Prostate gland (tissue), 2 donors: ENCODE measurements at regions not wholly inside any gene's neighbourhood (a gene's known extent, or its start where the extent isn't known, plus 50 kb on each side); places are given as distances from the start of the nearest gene placed in this dataset.

Experiments used
- DNase-seq: peaks from one replicate; pipeline ENCODE4 v3.0.0-alpha.2; 2019; ENCODE audit warnings: low spot score
- H3K27ac ChIP-seq, 2 donors: fragments of 200-600 bp; sonication (generic); 2 replicates each; pipeline ENCODE4 v1.5.1; 2017 to 2019
- H3K27me3 ChIP-seq: fragments of 200-600 bp; sonication (generic); replicated peaks from 2 replicates; pipeline ENCODE4 v1.5.1; 2019; ENCODE audit not compliant: insufficient read depth
- H3K36me3 ChIP-seq, 2 donors: fragments of 200-600 bp; sonication (generic); 1 replicate in 1 of 2; 2 replicates in 1 of 2; pipeline versions ENCODE4 v1.5.1 to v1.8.1; 2017 to 2019
- H3K4me1 ChIP-seq: fragments of 200-600 bp; sonication (generic); replicated peaks from 2 replicates; pipeline ENCODE4 v1.5.1; 2019
- H3K4me3 ChIP-seq, 2 donors: fragments of 200-600 bp; sonication (generic); 2 replicates each; pipeline ENCODE4 v1.5.1; 2017 to 2019
- H3K9me3 ChIP-seq: fragments of 200-600 bp; sonication (generic); 2 replicates; pipeline ENCODE4 v1.5.1; 2017
- CTCF ChIP-seq, 4 experiments: fragments of 200-600 bp in 2 of 4; fragments of 450-650 bp in 2 of 4; sonication (generic) in 2 of 4; IDR thresholded peaks; 1 replicate in 3 of 4; 2 replicates in 1 of 4; pipeline ENCODE4 v1.5.1; 2016 to 2019; ENCODE audit warnings: antibody characterized with exemption in 4 of 4, mild to moderate bottlenecking in 2 of 4, moderate library complexity in 2 of 4
- POLR2A ChIP-seq: fragments of 450-650 bp; IDR thresholded peaks from one replicate; pipeline ENCODE4 v1.6.1; 2016; ENCODE audit warnings: antibody characterized with exemption, mild to moderate bottlenecking
- POLR2AphosphoS5 ChIP-seq: sonication (generic); formaldehyde crosslinking; IDR thresholded peaks from one replicate; pipeline ENCODE4 v1.6.1; 2017; ENCODE audit warnings: antibody characterized with exemption
- WGBS: methylation state at CpG from one replicate; pipeline ENCODE4 v1.1.5; 2018; 5-methylcytosine and 5-hydroxymethylcytosine counted together
- intact Hi-C: fragments of 100-400 bp; cut with DNase I; formaldehyde crosslinking; loops from one replicate; pipeline ENCODE4 v1.14.2; 2022

GRCh38 chr22:48100685-48101417 lies 1338.4 kb downstream of the TBC1D22A start:
- Histone ChIP-seq H3K4me1 (no peaks in the 10 kb centered on the region), H3K9me3 (no peaks in the 10 kb centered on the region), H3K4me3 (no peak overlapping the region), H3K36me3 (no peaks in the 10 kb centered on the region), H3K27me3 (peaks cover 9% of the 10 kb centered on the region), H3K27ac (no peak overlapping the region)
- intact Hi-C loops: no loop called here
- TF ChIP-seq POLR2AphosphoS5 (no peak), CTCF (IDR thresholded peaks at IDR 0.05) (no peak), POLR2A (no peak)
- no peak for DNase-seq
- 72% methylated on average over 14 of the region's 14 CpGs for WGBS

GRCh38 chr22:48099671-48100070 lies 1337.2 kb downstream of the TBC1D22A start:
- intact Hi-C loops: no loop called here
- Histone ChIP-seq H3K36me3 (no peaks in the 10 kb centered on the region), H3K27ac (no peak overlapping the region), H3K27me3 (peaks cover 9% of the 10 kb centered on the region), H3K4me3 (no peak overlapping the region), H3K4me1 (no peaks in the 10 kb centered on the region), H3K9me3 (no peaks in the 10 kb centered on the region)
- TF ChIP-seq POLR2A: no peak
- TF ChIP-seq CTCF (IDR thresholded peaks at IDR 0.05): no peak
- no peak for TF ChIP-seq POLR2AphosphoS5
- DNase-seq: no peak
- WGBS: 70% methylated on average over 9 of the region's 9 CpGs

- Histone ChIP-seq H3K4me3 (no peak overlapping the region), H3K27me3 (peaks cover 5% of the 10 kb centered on the region), H3K4me1 (no peaks in the 10 kb centered on the region), H3K36me3 (no peaks in the 10 kb centered on the region), H3K9me3 (no peaks in the 10 kb centered on the region), H3K27ac (no peak overlapping the region)
- TF ChIP-seq POLR2A (no peak), POLR2AphosphoS5 (no peak), CTCF (IDR thresholded peaks at IDR 0.05) (no peak)
- intact Hi-C loops: no loop called here
- DNase-seq: no peak
- 76% methylated on average over 8 of the region's 8 CpGs for WGBS
These were observed 1336.8 kb downstream of the TBC1D22A start for GRCh38 chr22:48099251-48099650.

- no peak for DNase-seq
- Histone ChIP-seq H3K4me1 (no peaks in the 10 kb centered on the region), H3K27me3 (peaks cover 5% of the 10 kb centered on the region), H3K27ac (no peak overlapping the region), H3K4me3 (no peak overlapping the region), H3K9me3 (no peaks in the 10 kb centered on the region), H3K36me3 (no peaks in the 10 kb centered on the region)
- intact Hi-C loops: no loop called here
- TF ChIP-seq CTCF (IDR thresholded peaks at IDR 0.05): no peak
- no peak for TF ChIP-seq POLR2A
- TF ChIP-seq POLR2AphosphoS5: no peak
- 75% methylated on average over 10 of the region's 10 CpGs for WGBS
These were observed 1336.4 kb downstream of the TBC1D22A start for GRCh38 chr22:48098921-48099245.

GRCh38 chr22:48098243-48098920 lies 1335.9 kb downstream of the TBC1D22A start:
- no peak for TF ChIP-seq POLR2AphosphoS5
- no peak for TF ChIP-seq POLR2A
- TF ChIP-seq CTCF (IDR thresholded peaks at IDR 0.05): no peak
- peaks cover 5% of the 10 kb centered on the region for H3K27me3 ChIP-seq
- H3K36me3 ChIP-seq: no peaks in the 10 kb centered on the region
- H3K27ac ChIP-seq: no peak overlapping the region
- H3K4me1 ChIP-seq: no peaks in the 10 kb centered on the region
- no peak overlapping the region for H3K4me3 ChIP-seq
- intact Hi-C loops: no loop called here
- 64% methylated on average over 8 of the region's 8 CpGs for WGBS
- no peak for DNase-seq
- H3K9me3 ChIP-seq: no peaks in the 10 kb centered on the region
